GDM1 (cell line): ENCODE measurements at regions not wholly inside any gene's neighbourhood (a gene's known extent, or its start where the extent isn't known, plus 50 kb on each side); places are given as distances from the start of the nearest gene placed in this dataset.
A peak's percentile ranks its signal among the peaks of the same experiment; 100 is the strongest.
"Not testable (repeated sequence)": the region's sequence is repeated elsewhere in the genome, so short reads cannot be mapped to it uniquely, and the experiment has no call there.

Experiments
- DNase-seq: peaks from one replicate; lab custom pipeline; 2025; lab: John Stamatoyannopoulos, UW

- DNase-seq, result no peak
These were observed 252.1 kb downstream of the COL12A1 start for GRCh38 chr6:74953708-74954107.

DNA sequence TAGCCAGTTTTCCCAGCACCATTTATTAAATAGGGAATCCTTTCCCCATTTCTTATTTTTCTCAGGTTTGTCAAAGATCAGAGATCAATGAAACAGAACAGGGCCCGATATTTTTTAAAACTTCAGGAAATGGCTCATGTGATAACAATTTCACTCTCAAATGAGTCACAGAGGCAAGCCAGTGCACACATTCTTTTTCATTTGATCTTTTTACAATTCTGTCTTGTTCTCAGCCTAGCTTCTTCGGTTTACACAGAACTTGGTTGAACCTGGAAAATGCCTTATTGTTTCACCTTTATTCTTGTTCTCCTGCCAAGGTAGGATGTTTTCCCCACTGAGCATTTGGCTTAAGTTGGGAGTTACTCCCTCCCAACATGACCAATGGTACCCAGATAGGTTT, 258.9 kb downstream of the COL12A1 start:
- no peak for DNase-seq

- DNase-seq, result no peak
These were observed 263.7 kb downstream of the COL12A1 start for GRCh38 chr6:74942130-74942529.

GRCh38 chr6:74941424-74941823, 264.4 kb downstream of the COL12A1 start:
- no peak for DNase-seq

GRCh38 chr6:74939721-74940620, 265.9 kb downstream of the COL12A1 start:
- no peak for DNase-seq

GRCh38 chr6:74939151-74939708, 266.6 kb downstream of the COL12A1 start:
- peak; percentile 34 for DNase-seq

DNA sequence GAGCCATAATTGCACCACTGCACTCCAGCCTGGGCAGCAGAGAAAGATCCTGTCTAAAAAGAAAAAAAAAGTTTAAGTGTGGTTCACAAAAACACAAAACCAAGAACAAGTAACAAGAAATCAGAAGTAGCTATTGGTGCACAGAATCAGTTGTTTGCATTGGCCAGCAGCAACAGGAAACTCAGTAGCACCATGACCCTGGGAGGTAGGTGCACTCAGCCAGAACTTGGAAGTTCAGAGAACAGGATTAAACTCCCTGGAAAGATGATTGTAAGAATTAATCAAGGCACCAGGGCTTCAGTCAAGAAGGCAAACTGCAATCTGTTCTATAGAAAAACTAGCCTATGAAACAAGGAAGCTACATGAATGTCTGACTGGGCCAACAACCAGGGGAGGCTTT, 267.9 kb downstream of the COL12A1 start:
- no peak for DNase-seq

GRCh38 chr6:74936886-74937285, 269.0 kb downstream of the COL12A1 start:
- no peak for DNase-seq

DNA sequence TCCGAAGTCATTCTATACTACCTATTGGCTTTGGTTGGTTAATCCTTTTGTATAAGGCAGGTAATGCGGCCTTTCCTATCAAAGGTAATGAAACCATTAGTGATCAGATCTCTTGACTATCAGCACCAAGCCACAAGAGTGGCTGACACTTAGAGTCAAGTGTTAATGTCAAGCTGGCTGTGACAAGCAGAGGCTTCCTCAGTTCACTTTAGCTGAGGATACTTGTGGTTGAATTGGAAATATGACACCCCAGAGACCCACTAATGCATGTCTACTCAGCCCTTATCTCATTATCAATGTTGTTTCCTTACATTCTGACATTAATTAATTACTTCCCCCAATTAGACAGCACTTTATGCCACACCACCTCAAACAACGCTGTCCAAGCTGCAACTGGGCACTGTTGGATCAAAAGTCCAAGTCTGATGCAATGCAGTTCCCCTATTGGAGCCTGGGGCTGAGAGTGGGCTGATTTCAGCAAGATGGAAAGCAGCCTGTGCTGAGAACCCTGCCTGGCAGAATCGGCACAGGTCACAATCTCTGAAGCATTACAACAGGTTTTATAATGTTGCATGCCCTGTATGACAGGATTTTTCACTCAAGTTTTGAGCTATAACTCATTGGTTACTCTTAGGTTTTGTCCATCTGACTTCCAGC, 273.5 kb downstream of the COL12A1 start:
- no peak for DNase-seq

DNA sequence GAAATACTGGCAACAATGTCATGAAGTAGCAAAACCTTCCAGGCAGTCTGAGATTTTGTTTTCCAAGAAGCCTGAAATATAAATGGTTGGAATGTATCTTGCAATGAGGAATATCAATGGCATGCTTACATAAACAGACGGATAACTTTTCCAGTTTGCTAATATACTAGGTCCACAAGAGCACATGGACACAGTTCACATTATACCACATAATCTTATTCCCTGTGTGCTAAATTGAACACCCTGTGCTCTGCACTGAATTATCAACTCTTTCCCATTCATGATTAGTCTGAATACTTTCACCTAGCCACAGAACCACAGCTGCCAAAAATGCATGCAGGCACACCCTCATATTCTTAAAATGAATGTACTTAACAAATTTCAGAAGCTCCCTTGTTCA, 274.3 kb downstream of the COL12A1 start:
- DNase-seq, result no peak

DNA sequence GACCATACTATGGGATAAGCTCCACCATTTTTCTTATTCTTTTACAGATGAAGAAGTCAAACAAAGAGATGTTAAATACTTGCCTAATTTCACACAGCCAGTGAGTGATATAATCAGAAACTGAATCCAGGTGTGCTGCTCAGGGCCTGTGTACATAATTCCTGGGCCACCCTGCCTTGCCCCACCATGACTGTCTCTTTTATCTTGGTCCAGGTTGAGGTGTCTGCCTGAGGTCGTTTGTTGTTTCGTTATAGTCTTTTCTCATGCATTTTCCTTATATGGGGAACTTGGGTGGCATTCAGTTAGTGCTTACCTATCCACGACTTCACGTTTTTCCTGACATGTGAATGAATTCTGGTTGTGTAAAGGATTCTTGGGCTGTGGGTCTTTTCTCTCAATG, 277.6 kb downstream of the COL12A1 start:
- no peak for DNase-seq

- no peak for DNase-seq
These were observed 278.6 kb downstream of the COL12A1 start for GRCh38 chr6:74927299-74927698.

DNA sequence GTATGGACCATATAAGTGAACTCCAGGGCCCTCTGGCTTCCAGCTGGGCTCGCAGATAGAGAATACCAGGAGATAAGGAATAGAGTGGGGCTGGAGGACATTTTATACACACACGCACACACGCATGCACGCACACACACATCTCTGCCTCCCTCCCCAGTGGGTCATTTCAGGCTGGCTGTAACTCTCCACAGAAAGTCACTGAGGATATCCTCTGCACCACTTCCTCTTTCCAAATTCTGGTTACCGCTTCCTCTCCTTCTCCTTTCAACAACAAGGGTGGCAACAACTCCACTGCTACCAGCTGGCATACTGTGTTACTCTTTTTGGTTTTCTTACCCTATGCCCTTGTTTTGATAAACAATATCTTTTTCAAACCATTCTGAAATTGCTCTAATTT, 280.2 kb downstream of the COL12A1 start:
- peak; percentile 86 for DNase-seq

DNA sequence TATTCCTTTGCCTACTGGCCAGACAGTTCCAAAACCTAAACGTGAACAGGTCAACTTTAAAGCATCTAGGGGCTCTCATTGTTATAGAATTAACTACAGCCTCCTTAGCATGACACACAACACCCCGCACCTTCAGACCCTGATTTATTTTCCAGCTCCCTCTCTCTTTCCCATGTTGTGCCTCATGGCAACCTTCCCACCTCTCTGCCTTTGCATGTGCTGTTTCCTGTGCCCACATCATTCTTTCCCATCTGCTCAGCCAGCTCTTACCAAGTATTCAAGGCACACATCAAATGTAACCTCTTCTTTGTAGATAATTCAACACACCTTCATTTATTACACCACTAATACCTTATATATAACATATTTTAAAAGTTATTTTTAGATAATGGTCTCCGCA, 291.0 kb downstream of the COL12A1 start:
- DNase-seq, result no peak

DNA sequence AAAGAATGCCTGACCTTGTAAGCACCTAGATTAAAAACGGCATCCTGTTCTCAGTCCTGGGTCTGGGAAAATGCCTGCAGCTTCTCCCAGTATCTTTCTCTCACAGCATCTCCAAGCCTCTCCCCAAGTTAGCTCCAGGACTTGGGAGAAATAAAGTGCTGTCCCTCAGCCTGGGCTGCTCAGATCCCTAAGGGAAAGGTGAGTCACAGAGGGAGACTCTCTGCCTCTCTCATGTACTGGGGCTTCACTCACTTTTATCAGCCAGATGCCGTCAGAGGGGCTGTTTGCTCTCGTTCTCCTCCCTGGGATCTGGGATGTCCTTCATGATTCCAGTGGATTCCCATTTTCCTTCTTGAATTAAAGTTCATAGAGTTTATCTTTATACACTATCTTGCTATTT, 293.6 kb downstream of the COL12A1 start:
- no peak for DNase-seq

GRCh38 chr6:74902846-74903245, 303.0 kb downstream of the COL12A1 start:
- DNase-seq, result no peak

DNA sequence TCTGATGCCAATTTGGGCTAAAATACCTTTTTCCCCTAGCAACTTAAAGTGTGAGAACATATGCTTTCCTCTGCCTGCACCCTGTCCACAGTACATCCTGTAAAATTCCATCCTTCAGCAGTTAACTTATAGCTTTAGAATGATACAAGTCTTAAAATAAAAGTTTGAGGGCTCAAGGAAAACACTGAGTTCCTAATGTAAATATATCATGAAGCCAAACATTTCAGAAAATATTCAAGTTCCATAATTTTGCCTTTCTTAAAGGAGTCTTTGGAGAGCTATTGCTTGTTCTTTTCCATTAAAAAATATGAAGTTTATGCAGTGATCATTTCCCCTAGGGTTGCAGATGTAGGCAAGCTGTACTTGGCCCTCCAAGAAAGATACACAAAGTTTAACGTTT, 303.8 kb downstream of the COL12A1 start:
- no peak for DNase-seq

DNA sequence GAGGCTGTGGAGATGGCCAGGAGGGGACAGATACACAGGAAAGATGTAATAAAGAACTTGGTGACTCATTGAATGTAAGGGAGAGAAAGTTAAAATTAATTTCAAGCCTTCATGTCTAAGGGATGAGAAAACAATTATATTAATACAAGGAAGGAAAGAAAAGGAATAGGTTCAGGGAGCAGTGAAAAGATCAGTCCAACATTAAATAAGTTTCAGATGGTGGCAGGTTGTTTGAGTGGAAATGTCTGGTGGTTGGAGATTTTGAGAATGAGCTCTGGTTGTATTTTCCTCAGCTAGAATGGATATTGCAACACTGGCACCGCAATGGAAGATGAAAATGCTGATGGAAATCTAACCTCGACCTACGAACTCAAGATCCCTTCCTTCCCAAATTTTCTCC, 304.3 kb downstream of the COL12A1 start:
- DNase-seq, result no peak

GRCh38 chr6:74899416-74899815, 306.4 kb downstream of the COL12A1 start:
- no peak for DNase-seq

GRCh38 chr6:74892091-74892490, 313.8 kb downstream of the COL12A1 start:
- no peak for DNase-seq

GRCh38 chr6:74891349-74891831, 314.5 kb downstream of the COL12A1 start:
- DNase-seq, result no peak

GRCh38 chr6:74889635-74890034, 316.2 kb downstream of the COL12A1 start:
- no peak for DNase-seq

DNA sequence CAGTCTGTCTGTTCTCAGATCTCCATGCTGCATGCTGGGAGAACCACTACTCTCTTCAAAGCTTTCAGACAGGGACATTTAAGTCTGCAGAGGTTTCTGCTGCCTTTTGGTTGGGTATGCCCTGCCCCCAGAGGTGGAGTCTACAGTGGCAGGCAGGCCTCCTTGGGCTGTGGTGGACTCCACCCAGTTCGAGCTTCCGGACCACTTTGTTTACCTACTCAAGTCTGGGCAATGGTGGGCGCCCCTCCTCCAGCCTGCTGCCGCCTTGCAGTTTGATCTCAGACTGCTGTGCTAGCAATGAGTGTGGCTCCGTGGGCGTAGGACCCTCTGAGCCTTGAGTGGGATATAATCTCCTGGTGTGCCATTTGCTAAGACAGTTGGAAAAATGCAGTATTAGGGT, 317.1 kb downstream of the COL12A1 start:
- not testable (repeated sequence) for DNase-seq
